CD4-positive, alpha-beta memory T cell (primary cell): ENCODE measurements at regions not wholly inside any gene's neighbourhood (a gene's known extent, or its start where the extent isn't known, plus 50 kb on each side); places are given as distances from the start of the nearest gene placed in this dataset.

Experiments
- CTCF ChIA-PET: fragments of 350-600 bp; sonication (Branson Sonifier 250); formaldehyde crosslinking; loops from one replicate; lab custom pipeline; 2021; ENCODE audit warnings: inconsistent platforms; ENCODE audit not compliant: partially characterized antibody; lab: Charles Lee
- POLR2A ChIA-PET: fragments of 350-600 bp; sonication (Branson Sonifier 250); formaldehyde crosslinking; loops from one replicate; lab custom pipeline; 2021; ENCODE audit not compliant: partially characterized antibody; lab: Charles Lee
- DNase-seq, 5 donors: peaks; one replicate each; pipeline versions ENCODE4 v3.0.0 to v3.0.0-alpha.2; 2020 to 2022; ENCODE audit warnings: mixed read lengths in 1 of 5
- H3K27ac ChIP-seq: one replicate; pipeline ENCODE4 v1.7.0; 2013; ENCODE audit warnings: low read depth, low read length
- H3K27me3 ChIP-seq: 2 replicates; pipeline ENCODE4 v1.7.0; 2013; ENCODE audit warnings: mild to moderate bottlenecking, low read length, moderate library complexity; ENCODE audit not compliant: insufficient read depth
- H3K36me3 ChIP-seq: 2 replicates; pipeline ENCODE4 v1.7.0; 2013; ENCODE audit warnings: mild to moderate bottlenecking, low read length, moderate library complexity; ENCODE audit not compliant: insufficient read depth
- H3K4me1 ChIP-seq: 2 replicates; pipeline ENCODE4 v1.7.0; 2013; ENCODE audit warnings: mild to moderate bottlenecking, low read length, moderate library complexity; ENCODE audit not compliant: insufficient read depth
- H3K4me3 ChIP-seq, 2 donors: one replicate each; pipeline ENCODE4 v1.7.0; 2013; ENCODE audit warnings: low read length in 2 of 2, mild to moderate bottlenecking in 1 of 2
- H3K9me3 ChIP-seq, 2 donors: one replicate each; pipeline ENCODE4 v1.7.0; 2013; ENCODE audit warnings: low read length in 2 of 2, control low read depth in 1 of 2; ENCODE audit not compliant: control insufficient read depth in 1 of 2
- H3K27ac Mint-ChIP-seq, 7 donors: one replicate each; pipeline ENCODE4 v1.8.0; 2020 to 2021; ENCODE audit warnings: mixed read lengths in 7 of 7, mild to moderate bottlenecking in 6 of 7, inconsistent platforms in 3 of 7, moderate library complexity in 3 of 7
- H3K27me3 Mint-ChIP-seq, 2 donors: one replicate each; pipeline ENCODE4 v1.8.0; 2020 to 2021; ENCODE audit warnings: mixed read lengths in 2 of 2
- H3K36me3 Mint-ChIP-seq, 2 donors: one replicate each; pipeline ENCODE4 v1.8.0; 2020 to 2021; ENCODE audit warnings: mixed read lengths in 2 of 2, inconsistent platforms in 1 of 2, mild to moderate bottlenecking in 1 of 2
- H3K4me1 Mint-ChIP-seq, 4 donors: one replicate each; pipeline ENCODE4 v1.8.0; 2020 to 2021; ENCODE audit warnings: mixed read lengths in 4 of 4, mild to moderate bottlenecking in 1 of 4
- H3K4me3 Mint-ChIP-seq, 8 donors: one replicate each; pipeline ENCODE4 v1.8.0; 2020 to 2021; ENCODE audit warnings: mixed read lengths in 8 of 8, mild to moderate bottlenecking in 7 of 8, moderate library complexity in 6 of 8, inconsistent platforms in 3 of 8
- H3K9me3 Mint-ChIP-seq, 8 donors: one replicate each; pipeline ENCODE4 v1.8.0; 2020 to 2021; ENCODE audit warnings: mixed read lengths in 8 of 8, mild to moderate bottlenecking in 5 of 8, inconsistent platforms in 3 of 8, moderate library complexity in 1 of 8
- intact Hi-C: fragments of 100-400 bp; cut with micrococcal nuclease; formaldehyde crosslinking; loops from one replicate; pipeline ENCODE4 v1.15.1; 2023

- CTCF ChIA-PET, result no interaction called here
- H3K4me1 Mint-ChIP-seq, result peaks cover 31 to 45% (median 40%) of the 10 kb centered on the region in 4 donors
These were observed 58.9 kb downstream of the TET3 start for GRCh38 chr2:74043345-74044329.

GRCh38 chr2:74044999-74045398 lies 60.3 kb downstream of the TET3 start:
- no peak for DNase-seq
- H3K27ac Mint-ChIP-seq, result peak overlapping the region in 2 of 7 donors; percentile 25 to 51
- intact Hi-C loops, result no loop called here
- Histone ChIP-seq H3K4me1 (peaks cover 20% of the 10 kb centered on the region), H3K4me3 (no peak overlapping the region), H3K27me3 (no peaks in the 10 kb centered on the region), H3K27ac (no peak overlapping the region), H3K9me3 (no peaks in the 10 kb centered on the region), H3K36me3 (peaks cover 4% of the 10 kb centered on the region)
- no peak overlapping the region for H3K4me3 Mint-ChIP-seq
- ChIA-PET POLR2A (no interaction called here), CTCF (no interaction called here)
- H3K9me3 Mint-ChIP-seq, result peaks cover 0 to 2% (median 0%) of the 10 kb centered on the region in 8 donors
- no peaks in the 10 kb centered on the region for H3K27me3 Mint-ChIP-seq
- H3K36me3 Mint-ChIP-seq, result peaks cover 24 to 26% of the 10 kb centered on the region in 2 donors
- peaks cover 19 to 37% (median 33%) of the 10 kb centered on the region in 4 donors for H3K4me1 Mint-ChIP-seq

More at GRCh38 chr2:74043345-74044329, 58.9 kb downstream of the TET3 start:
- H3K9me3 Mint-ChIP-seq, result no peaks in the 10 kb centered on the region
- H3K9me3 ChIP-seq, result no peaks in the 10 kb centered on the region
- peaks cover 4% of the 10 kb centered on the region for H3K36me3 ChIP-seq
- intact Hi-C loops, result no loop called here
- H3K4me3 Mint-ChIP-seq, result no peak overlapping the region
- no peaks in the 10 kb centered on the region for H3K27me3 Mint-ChIP-seq
- no peaks in the 10 kb centered on the region for H3K27me3 ChIP-seq
- peaks cover 31% of the 10 kb centered on the region for H3K4me1 ChIP-seq
- no peak overlapping the region for H3K27ac ChIP-seq
- H3K4me3 ChIP-seq, result no peak overlapping the region
- POLR2A ChIA-PET, result interaction anchor here (0.6 kb wide), 1 partner anchor 409 kb away, joined by 3 read pairs; no protein-coding TSS in a partner anchor
- peak overlapping the region in 2 of 7 donors; percentile 2 to 31 for H3K27ac Mint-ChIP-seq
- DNase-seq, result no peak
- peaks cover 13 to 14% of the 10 kb centered on the region in 2 donors for H3K36me3 Mint-ChIP-seq

GRCh38 chr2:74045454-74045853 lies 60.7 kb downstream of the TET3 start:
- Mint-ChIP-seq H3K27me3 (no peaks in the 10 kb centered on the region), H3K9me3 (peaks cover 0 to 2% (median 0%) of the 10 kb centered on the region in 8 donors), H3K4me3 (no peak overlapping the region), H3K4me1 (peaks cover 14 to 33% (median 28%) of the 10 kb centered on the region in 4 donors), H3K36me3 (peaks cover 24 to 26% of the 10 kb centered on the region in 2 donors), H3K27ac (peak overlapping the region in 4 of 7 donors; percentile 25 to 56 (median 36))
- Histone ChIP-seq H3K27me3 (no peaks in the 10 kb centered on the region), H3K36me3 (peaks cover 4% of the 10 kb centered on the region), H3K4me1 (peaks cover 16% of the 10 kb centered on the region), H3K27ac (no peak overlapping the region), H3K9me3 (no peaks in the 10 kb centered on the region), H3K4me3 (no peak overlapping the region)
- POLR2A ChIA-PET, result no interaction called here
- CTCF ChIA-PET, result no interaction called here
- DNase-seq, result no peak
- intact Hi-C loops, result no loop called here

GRCh38 chr2:74046441-74046840 lies 61.7 kb downstream of the TET3 start:
- CTCF ChIA-PET, result no interaction called here

GRCh38 chr2:74047152-74047551 lies 62.4 kb downstream of the TET3 start:
- peak overlapping the region in 1 of 7 donors; percentile 36 for H3K27ac Mint-ChIP-seq
- intact Hi-C loops, result no loop called here
- ChIA-PET CTCF (interaction anchor here (1.8 kb wide), 1 partner anchor 53 kb away, joined by 3 read pairs; no protein-coding TSS in a partner anchor), POLR2A (no interaction called here)
- no peaks in the 10 kb centered on the region for H3K27me3 Mint-ChIP-seq
- H3K36me3 Mint-ChIP-seq, result peaks cover 24 to 28% of the 10 kb centered on the region in 2 donors
- H3K4me1 Mint-ChIP-seq, result peaks cover 11 to 38% (median 25%) of the 10 kb centered on the region in 4 donors
- H3K4me3 ChIP-seq, result no peak overlapping the region
- DNase-seq, result no peak
- no peaks in the 10 kb centered on the region for H3K27me3 ChIP-seq
- peaks cover 4% of the 10 kb centered on the region for H3K36me3 ChIP-seq
- H3K9me3 ChIP-seq, result no peaks in the 10 kb centered on the region
- no peaks in the 10 kb centered on the region for H3K4me1 ChIP-seq
- no peak overlapping the region for H3K27ac ChIP-seq
- peaks cover 0 to 2% (median 0%) of the 10 kb centered on the region in 8 donors for H3K9me3 Mint-ChIP-seq
- no peak overlapping the region for H3K4me3 Mint-ChIP-seq

More at GRCh38 chr2:74046441-74046840, 61.7 kb downstream of the TET3 start:
- Mint-ChIP-seq H3K36me3 (peaks cover 24 to 28% of the 10 kb centered on the region in 2 donors), H3K9me3 (peaks cover 0 to 2% (median 0%) of the 10 kb centered on the region in 8 donors), H3K27ac (no peak overlapping the region), H3K27me3 (no peaks in the 10 kb centered on the region), H3K4me3 (no peak overlapping the region), H3K4me1 (peaks cover 7 to 31% (median 25%) of the 10 kb centered on the region in 4 donors)
- no peaks in the 10 kb centered on the region for H3K9me3 ChIP-seq
- no peak overlapping the region for H3K27ac ChIP-seq
- POLR2A ChIA-PET, result no interaction called here
- no peak overlapping the region for H3K4me3 ChIP-seq
- no peaks in the 10 kb centered on the region for H3K27me3 ChIP-seq
- peaks cover 6% of the 10 kb centered on the region for H3K4me1 ChIP-seq
- intact Hi-C loops, result no loop called here
- DNase-seq, result no peak
- H3K36me3 ChIP-seq, result peaks cover 4% of the 10 kb centered on the region

GRCh38 chr2:74048147-74048546 lies 63.4 kb downstream of the TET3 start:
- peak overlapping the region in 1 of 7 donors; percentile 32 for H3K27ac Mint-ChIP-seq

More at GRCh38 chr2:74048147-74048546, 63.4 kb downstream of the TET3 start:
- Mint-ChIP-seq H3K9me3 (peaks cover 0 to 2% (median 0%) of the 10 kb centered on the region in 8 donors), H3K27me3 (no peaks in the 10 kb centered on the region), H3K36me3 (peaks cover 24 to 28% of the 10 kb centered on the region in 2 donors), H3K4me3 (no peak overlapping the region), H3K4me1 (peaks cover 12 to 36% (median 25%) of the 10 kb centered on the region in 4 donors)
- Histone ChIP-seq H3K4me1 (peaks cover 5% of the 10 kb centered on the region), H3K27me3 (no peaks in the 10 kb centered on the region), H3K36me3 (peaks cover 4% of the 10 kb centered on the region), H3K9me3 (no peaks in the 10 kb centered on the region), H3K27ac (no peak overlapping the region), H3K4me3 (no peak overlapping the region)
- intact Hi-C loops, result no loop called here
- CTCF ChIA-PET, result interaction anchor here (1.8 kb wide), 2 partner anchors 10 to 52 kb away, joined by 3 to 4 read pairs; no protein-coding TSS in a partner anchor
- DNase-seq, result no peak
- POLR2A ChIA-PET, result no interaction called here
